Ramos (cell line): ENCODE measurements at regions not wholly inside any gene's neighbourhood (a gene's known extent, or its start where the extent isn't known, plus 50 kb on each side); places are given as distances from the start of the nearest gene placed in this dataset.
"Not testable (repeated sequence)": the region's sequence is repeated elsewhere in the genome, so short reads cannot be mapped to it uniquely, and the experiment has no call there.

ENCODE experiments used
- in situ Hi-C: fragments of 300-500 bp; cut with MboI; formaldehyde crosslinking; loops from one replicate; pipeline ENCODE4 v1.14.3; 2022; ENCODE audit warnings: low sequenced_read_pairs; ENCODE audit not compliant: unreplicated experiment

DNA sequence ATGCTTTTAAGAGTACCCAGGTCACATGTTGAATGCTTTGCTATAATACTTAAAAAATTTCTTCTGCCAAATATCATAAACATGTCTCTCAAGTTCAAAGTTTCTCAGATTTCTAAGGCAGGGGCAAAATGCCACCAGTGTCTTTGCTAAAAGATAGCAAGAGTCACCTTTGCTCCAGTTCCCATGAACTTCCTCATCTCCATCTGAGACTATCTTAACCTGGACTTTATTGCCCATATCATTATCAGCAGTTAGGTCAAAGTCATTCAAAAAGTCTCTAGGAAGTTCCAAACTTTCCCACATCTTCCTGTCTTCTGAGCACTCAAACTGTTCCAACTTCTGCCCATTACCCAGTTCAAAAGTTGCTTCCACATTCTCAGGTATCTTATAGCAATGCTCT, 307.6 kb upstream of the TNC start:
- in situ Hi-C loops, result no loop called here

DNA sequence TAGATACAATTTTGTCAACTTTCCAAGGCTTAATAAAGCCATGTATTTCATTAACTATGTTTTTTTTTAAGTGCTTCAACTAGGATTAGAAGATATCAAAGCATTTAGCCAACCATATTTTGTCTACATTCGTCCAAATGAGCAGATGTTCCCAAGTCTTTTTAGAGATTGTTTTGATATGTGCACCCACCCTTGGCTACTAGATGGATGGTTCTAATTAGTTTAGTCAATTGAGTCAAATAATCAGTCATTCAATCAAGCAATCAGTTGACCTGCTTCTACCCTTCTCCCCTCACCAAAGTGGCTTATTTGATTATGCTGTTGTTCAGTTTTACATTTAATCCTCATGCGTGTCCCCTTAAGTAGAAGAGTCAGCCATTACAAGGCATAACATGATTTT, 319.5 kb upstream of the TNC start:
- in situ Hi-C loops, result no loop called here

DNA sequence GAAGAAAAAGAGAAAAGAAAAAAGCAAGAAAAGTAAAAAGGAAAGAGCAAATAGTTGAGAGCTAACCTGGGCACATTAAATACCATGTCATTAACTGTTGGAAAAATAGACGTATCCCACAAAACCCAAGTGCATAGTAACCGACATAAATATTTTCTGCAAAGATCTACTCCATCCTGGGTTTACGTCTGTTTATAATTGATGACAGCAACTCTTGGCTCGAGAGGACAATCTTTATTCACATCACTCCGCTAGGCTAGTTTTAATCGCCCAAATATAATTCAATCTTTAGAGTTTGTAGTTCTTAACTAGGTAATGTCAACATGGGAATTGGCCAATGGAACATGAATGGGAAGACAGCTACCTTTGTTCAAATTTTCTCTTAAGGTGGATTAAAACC, 321.7 kb upstream of the TNC start:
- in situ Hi-C loops, result no loop called here

DNA sequence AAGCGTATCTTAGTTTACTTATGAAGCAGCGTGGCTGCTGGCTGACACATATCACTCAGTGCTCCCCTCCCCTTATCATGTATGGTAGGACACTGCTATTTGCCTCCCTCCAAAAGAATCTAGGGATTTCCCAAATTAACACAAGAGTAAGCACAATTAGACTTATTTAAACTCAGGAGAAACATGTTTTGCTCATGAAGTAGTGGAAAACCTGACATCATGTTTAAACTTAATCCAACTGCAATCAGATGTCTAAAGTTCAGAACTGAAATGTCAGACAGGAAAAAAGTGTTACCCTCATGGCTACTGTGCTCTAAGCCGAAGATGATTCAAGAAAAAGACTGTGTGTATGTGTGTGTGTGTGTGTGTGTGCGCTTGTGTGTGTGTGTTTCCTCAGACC, 324.1 kb upstream of the TNC start:
- in situ Hi-C loops, result no loop called here

DNA sequence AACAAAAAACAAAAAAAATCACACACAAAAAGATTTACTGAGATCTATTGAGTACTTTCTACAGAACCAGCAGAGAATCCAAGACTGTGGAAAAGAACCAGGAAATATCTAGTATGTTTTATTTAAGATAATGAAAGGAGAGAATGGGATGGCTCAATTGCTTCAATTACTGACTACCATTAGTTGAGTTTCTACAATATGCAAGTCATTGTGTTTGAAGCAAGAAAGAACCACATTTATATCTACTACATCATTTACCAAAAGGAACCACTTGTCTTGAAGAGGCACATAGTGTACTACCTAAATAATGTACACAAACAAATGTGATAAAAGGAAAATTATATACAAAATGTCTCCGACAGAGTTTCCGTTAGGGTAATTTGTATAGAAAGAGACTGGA, 325.9 kb upstream of the TNC start:
- in situ Hi-C loops, result no loop called here

DNA sequence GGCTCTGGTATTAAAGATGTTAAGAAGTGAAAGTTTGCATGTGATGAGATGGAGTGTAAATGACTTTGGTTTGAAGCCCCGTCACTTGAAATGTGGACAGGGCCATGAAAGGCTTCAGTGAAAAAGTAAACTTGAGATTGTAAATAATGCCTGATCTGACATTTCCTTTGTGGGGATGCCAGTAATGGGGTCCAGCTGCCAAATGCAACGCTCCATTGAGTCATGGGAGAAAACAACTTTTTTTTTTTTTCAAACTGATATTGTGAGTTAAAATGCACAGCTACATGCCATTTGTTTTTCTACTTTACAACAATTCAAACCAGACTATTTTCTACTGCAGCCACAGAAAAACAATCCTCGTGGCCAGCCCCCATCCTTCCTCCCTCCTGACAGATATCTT, 327.0 kb upstream of the TNC start:
- in situ Hi-C loops, result no loop called here

DNA sequence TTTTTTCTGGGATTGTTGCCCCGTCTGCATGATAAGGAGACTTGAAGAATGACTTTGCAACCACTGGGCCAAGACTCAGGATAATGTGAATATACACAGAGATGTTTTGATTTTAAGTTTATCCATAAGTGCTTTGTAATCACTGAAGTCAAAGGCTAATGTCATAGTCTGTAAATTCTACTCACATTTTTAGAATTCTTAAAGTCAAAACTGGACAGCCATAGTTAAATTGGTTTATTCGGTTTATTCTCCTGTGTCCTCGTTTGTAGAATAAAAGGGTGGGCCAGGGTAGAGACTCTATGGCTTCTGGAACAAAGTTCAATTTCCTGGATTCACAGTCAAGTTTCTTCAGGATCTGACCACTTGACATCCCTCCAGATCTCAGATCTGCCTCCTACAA, 327.7 kb upstream of the TNC start:
- in situ Hi-C loops, result no loop called here

DNA sequence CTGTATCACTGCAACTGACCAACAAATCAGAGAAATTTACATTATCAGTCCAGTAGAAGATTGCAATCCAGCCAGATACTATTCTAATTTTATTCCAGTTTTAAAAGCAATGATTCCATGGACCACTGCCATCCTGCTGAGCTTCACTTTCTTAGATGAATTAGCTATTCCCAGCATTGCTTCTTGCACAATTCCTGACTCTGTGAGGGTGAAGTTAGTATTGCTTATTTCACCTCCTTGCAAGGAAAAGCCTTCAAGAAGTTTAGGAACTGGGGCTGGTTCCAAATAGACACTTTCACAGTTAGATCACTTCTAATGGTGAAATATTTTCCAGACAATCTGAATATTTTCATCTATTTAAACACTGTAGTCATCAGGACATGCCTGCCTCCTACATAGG, 338.6 kb upstream of the TNC start:
- in situ Hi-C loops, result no loop called here

DNA sequence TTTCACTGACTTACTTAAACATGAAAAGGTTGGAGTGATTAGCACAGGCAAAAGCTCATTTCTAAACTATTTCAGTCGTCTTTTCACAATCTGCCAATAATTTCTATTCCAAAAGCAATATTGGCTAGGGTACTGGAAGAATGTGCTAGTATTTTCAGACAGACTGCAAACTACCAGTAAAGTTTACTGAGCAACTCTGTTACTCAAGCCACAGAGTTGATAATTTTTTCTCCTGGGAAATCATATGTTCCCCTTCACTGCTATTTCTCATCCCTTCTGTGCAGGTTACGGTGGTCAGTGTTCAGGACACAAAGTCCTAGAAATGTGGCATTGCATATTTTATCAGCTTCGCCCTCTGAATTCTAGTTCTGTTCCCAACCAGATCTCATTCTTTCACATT, 343.3 kb upstream of the TNC start:
- in situ Hi-C loops, result no loop called here

DNA sequence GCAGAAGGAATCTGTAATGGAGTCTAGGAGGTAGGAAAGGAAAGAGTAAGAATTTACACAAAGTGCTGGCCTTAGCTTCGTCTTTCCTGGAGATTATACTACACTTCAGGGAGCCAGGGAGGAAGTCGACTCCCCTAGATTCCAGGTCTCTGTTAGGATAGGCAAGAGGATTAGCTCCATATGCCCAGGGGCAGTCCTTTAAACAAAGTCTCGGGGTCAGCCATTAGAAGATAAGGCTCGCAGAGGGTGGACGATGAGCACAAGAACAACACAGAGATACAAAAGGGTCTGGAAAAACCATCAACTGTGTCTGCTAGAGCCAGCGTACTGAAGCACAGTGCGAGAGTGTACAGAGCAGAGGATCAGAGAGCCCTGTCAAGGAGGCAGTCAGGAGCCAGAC, 344.7 kb upstream of the TNC start:
- in situ Hi-C loops, result no loop called here

DNA sequence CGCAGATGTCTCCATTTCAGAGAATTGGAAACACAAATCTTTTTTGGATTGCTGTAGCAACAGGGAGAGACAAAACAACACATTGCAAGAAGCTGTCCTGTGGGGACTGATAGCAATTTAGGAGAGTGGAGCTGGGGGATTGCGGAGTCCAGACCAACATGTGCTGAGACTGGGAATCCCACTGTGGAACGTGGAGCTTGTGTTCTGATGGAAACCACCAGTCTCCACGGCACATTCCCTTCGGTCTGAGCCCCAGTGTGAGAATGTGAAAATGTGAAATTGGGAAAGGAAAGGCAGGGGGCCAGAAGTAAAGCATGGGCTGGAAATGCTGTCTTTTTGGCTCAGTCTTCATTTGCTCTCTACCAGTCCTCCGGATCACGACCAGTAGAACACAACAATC, 348.8 kb upstream of the TNC start:
- in situ Hi-C loops, result no loop called here

DNA sequence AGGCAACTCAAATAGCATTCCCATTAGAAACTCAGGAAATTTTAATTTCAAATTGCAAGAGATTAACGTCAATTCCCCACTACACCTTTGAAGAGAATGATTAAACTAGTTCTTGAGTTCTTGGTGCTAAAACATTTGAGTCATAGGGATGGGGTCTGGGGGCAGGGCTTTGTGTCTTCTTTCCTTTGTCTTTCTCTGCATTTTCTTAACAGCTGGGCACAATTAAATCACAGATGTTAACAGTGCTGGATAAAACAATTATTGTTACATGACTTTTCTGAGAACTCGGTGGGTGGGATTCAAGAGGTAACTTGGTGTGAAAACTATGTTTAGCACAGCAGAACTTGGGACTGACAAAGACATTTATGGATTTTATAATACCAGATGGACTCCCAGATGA, 351.9 kb upstream of the TNC start:
- in situ Hi-C loops, result no loop called here

DNA sequence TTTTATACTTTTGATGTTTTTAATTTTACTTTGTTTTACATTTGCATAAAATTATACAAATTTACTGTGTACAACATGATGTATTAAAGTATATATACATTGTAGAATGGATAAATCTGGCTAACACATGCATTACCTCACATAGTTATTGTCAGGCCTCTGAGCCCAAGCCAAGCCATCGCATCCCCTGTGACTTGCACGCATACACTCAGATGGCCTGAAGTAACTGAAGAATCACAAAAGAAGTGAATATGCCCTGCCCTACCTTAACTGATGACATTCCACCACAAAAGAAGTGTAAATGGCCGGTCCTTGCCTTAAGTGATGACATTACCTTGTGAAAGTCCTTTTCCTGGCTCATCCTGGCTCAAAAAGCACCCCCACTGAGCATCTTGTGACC, 355.1 kb upstream of the TNC start:
- in situ Hi-C loops, result not testable (repeated sequence)

DNA sequence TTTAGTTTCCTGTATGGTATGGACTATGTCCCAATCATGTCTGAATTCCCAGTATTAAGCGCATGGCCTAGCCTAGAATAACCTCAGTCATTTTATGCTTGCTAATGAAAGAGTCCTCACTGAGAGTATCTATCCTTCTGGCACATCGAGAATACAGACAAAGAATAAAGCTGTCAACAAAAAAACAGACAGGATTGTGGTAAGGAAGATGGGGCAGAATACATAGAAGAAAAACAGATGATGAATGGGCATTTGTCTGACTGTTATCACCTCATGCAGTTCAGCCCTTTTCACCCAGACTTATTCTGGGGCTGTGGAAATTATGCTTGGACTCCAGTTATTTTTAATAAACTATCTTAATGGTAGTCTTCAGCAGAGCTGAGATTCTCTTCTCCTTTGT, 363.8 kb upstream of the TNC start:
- in situ Hi-C loops, result no loop called here

DNA sequence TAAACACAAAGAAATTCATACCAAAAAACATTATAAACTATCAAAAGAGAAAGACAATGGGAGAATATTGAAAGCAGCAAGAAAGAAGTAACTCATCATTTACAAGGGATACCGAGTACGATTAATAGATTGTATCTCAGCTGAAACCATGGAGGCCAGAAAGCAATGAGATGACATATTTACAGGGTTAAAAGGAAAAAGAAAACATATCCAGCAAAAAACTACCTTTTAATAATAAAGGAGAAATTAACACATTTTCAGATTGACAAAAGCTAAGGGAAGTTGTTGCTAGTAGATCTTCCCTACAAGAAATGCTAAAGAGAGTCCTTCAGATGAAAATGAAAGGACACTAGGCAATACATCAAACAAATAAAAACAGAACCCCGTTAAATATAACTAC, 364.8 kb upstream of the TNC start:
- in situ Hi-C loops, result no loop called here

DNA sequence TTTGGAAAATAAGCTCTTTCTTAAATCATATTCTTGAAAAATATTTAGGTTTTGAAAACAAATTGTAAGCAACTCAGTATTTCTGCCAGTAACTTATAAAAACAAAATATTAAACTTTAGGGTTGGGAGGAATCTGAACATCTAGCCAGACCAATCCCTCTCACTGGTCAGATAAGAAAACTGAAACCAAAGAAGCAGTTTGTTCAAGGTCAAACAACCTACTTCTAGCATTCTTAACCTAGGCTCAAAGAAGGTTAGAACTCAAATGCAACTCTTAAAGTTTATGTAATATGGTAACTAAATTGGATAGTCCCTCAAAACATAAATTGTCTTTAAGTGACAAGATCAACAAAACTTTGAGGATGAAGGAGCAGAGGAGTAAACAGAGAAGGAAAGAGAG, 374.9 kb upstream of the TNC start:
- in situ Hi-C loops, result no loop called here

DNA sequence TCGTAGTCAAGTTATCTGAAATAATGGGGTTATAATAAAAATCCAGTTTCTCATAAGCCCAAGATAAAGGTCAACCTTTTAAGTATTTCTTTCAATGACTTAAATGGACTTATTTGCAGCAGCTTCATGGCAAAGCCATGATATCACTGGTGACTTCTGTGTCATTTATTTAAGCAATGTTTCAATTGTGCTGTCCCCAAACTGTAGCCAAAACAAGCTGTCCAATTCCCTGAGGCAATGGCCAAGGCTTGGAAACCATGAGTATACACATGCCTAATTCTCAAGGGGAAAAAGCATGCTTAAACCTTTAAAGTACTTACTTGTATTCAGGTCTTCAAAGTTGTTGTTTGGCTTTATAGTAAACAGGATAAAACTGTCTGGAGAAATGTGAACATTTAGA, 376.4 kb upstream of the TNC start:
- in situ Hi-C loops, result no loop called here

DNA sequence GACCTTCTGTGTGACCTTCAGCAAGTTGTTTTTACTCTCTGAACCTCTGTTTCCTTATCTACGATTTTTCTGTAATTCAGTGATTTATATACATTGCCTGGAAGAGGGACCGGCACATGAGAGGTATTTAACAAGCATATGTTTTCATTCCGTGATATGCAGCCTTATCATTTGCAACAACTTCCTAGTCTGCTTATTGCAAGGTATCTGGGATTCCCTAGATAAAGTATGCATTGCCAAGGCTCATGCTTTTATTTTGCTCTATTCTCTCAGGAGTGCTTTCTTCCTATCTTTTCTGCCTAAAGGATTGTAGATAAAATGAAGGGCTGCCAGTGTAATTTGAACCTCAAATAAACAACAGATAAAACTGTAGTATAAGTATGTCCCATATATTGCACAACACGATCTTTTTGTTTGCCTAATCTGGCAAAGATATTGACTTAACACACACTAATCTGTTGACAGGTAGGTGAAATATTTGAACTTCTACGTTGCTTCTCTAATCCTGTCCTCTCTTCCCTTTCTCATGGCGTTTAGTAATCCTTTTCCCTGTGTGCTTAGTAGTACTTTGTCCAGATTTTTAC, 377.2 kb upstream of the TNC start:
- in situ Hi-C loops, result no loop called here

DNA sequence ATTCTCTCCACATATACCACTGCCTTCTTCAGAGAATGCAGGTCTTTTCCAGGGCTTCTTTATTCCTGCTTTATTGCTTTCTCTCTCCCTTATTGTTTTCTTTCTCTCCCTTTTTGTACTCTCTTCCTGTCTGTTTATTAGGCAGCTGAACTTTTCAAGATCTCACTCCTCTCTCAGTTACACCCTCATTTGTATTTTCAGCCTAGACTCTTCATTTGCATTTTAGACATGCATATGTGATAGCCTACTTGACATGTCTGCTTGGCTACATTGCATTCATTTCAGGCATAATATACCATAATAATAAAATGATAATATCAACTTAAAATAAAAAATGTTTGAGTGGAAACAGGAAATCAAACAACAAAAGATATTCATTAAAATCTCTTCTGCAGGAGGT, 377.9 kb upstream of the TNC start:
- in situ Hi-C loops, result no loop called here

DNA sequence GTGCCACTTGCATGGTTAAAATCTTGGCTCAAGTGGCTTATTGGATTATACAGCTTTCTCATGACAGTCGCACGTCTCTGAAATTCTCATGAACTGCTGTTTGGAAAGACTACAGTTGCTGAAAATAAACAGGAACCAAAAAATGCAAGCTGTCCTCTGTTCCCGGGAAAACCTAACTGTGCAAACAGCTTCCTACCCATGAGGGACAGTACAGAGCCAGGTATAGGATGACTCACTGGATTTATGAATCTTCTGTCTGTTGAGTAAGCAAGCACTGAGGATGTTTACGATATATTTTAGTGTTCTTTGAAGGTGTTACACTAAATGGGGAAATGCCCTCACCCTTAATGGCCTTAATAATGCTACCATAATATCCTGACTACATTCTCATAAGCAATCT, 380.3 kb upstream of the TNC start:
- in situ Hi-C loops, result no loop called here

DNA sequence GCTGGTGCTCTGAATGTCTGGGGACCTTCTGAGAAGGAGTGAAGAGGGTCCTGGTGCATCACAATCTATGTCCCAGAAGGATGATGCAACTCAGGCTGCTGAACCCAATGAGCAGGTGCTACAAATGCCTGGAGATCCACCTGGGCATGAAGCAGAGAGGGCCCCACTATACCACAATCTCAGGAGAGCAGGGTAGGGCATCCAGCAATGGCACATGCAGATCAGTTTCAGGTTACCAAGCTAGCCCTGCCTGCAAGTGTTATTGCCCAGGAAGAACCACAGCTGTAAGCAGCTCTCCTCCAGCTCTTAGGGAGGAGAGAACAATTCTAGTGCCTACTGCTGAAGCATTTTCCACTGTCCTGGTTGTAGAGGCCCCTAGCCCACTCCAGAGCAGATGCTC, 389.2 kb upstream of the TNC start:
- in situ Hi-C loops, result no loop called here

DNA sequence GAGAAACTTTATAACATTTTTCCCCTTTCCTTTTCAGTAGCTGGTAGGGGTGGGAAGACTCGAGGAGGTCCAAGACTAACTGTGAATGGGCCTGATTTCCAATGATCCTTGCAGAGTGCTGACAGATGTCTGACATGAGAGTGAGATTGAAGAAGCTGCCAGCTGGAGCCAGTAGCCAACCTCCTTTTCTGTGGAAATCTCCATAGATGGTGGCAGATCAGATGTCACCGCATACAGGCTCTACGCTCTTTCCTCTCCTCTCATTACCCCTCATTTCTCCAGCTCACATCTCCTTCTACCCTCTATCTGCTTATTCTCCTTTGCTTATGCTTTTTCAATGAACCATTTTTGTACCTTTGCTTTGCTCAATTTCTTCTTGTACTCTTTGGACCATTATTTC, 395.2 kb upstream of the TNC start:
- in situ Hi-C loops, result loop anchor here (10.0 kb wide), 1 partner anchor 828 kb away; the partner anchor contains the start of gene TEX48

DNA sequence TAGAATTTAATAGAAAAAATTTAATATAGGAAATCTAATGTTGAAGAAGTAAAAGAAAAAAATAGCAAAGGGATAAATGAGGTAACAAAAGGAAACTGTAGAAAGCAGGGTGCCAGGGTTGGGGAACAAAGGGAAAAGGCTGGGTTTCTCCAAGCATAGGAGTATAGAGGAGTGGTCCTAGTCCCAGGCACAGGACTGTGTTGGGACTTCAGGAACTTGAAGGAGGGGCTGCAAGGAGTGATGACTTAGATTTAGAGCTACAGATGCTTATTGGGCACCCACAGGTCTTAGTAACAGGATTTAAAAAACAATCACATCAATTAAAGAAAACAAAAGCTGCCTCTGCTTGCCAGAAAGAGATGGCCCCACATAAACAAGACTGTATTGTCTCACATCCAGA, 396.5 kb upstream of the TNC start:
- in situ Hi-C loops, result loop anchor here (10.0 kb wide), 1 partner anchor 830 kb away; the partner anchor contains the start of gene TEX48
